ENCODE measurements at regions not wholly inside any gene's neighbourhood (a gene's known extent, or its start where the extent isn't known, plus 50 kb on each side); places are given as distances from the start of the nearest gene placed in this dataset.
A peak's percentile ranks its signal among the peaks of the same experiment; 100 is the strongest.
"Not testable (repeated sequence)": the region's sequence is repeated elsewhere in the genome, so short reads cannot be mapped to it uniquely, and the experiment has no call there.

- H3K9me3 ChIP-seq; intact Hi-C loops (cut with DNase I; ENCODE audit: low total_unique reads); H3K27ac ChIP-seq; H3K4me1 ChIP-seq; H3K36me3 ChIP-seq; H3K4me3 ChIP-seq; DNase-seq; in situ Hi-C loops (cut with MboI; ENCODE audit: low pct_ligation_motif_present in 1 of 4, low pct_unique_long_range_greater_than_20kb in 1 of 4, low sequenced_read_pairs in 3 of 4): not testable (repeated sequence)
- WGBS, 2 donors (ENCODE audit: low coverage in 1 of 2) = 89% methylated on average over 5 of the region's 5 CpGs; no CpG with 5 or more reads in 1 of the 2 donors
- H3K27me3 ChIP-seq = peaks cover 14% of the 10 kb centered on the region
Measured at GRCh38 chr5:177941386-177941785, 54.7 kb downstream of the PROP1 start.

DNA sequence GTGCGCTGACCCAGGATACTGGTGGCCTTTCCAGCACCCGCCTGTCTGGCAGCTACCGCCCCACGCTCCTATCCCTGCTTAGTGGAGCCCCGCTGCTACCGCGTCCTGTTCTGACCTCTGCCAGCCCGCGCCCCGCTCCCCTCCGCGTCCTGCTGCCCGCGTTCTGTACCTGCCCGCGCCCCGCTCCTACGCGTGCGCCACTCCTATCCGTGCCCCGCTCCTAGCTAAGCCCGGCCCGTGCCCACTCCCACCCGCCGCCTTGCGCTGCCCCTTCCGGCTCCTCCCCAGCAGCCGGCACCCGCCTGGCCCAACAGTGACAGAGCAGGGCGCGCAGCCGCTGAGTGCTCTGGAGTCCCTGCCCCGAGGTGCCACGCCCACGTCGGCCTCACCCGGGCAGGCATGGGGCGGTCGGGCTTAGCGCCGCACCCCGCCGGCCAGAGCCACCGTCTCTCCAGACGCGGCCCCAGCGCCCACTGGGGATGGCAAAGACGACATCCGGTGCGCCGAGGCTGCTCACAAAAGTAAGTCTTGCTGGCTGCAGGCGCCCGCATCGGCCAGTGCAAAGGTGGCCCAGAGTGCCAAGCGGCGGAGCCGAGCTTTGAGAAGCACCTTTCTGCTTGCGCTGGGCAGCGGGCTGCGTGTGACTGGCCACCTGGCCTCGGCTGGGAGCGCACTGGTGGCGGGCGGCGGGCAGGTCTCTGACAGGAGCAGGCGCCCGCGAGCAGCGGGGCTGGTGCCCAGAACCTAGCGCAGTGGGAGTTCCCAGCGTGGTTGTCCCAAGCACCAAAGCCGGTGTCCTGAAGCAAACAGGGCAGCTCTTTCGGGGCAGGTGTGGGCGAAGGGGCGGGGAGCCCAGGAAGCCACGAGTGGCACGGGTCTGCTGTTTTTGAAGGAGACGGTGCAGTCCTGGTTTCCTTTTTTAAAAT is 56.5 kb downstream of the PROP1 start:
- H3K9me3 ChIP-seq; in situ Hi-C loops (cut with MboI; ENCODE audit: low pct_ligation_motif_present in 1 of 4, low pct_unique_long_range_greater_than_20kb in 1 of 4, low sequenced_read_pairs in 3 of 4); intact Hi-C loops (cut with DNase I; ENCODE audit: low total_unique reads); H3K27ac ChIP-seq; H3K4me1 ChIP-seq; H3K36me3 ChIP-seq: not testable (repeated sequence)
- peak; percentile 28 for TF ChIP-seq POLR2A (IDR thresholded peaks at IDR 0.05)
- peak; percentile 52 for DNase-seq
- 8% methylated on average over 26 of the region's 79 CpGs; no CpG with 5 or more reads in 1 of the 2 donors for WGBS, 2 donors (ENCODE audit: low coverage in 1 of 2)
- H3K4me3 ChIP-seq = peak overlapping the region in 3 of 4 donors; percentile 15 to 47 (median 26)
- peaks cover 14% of the 10 kb centered on the region for H3K27me3 ChIP-seq

DNA sequence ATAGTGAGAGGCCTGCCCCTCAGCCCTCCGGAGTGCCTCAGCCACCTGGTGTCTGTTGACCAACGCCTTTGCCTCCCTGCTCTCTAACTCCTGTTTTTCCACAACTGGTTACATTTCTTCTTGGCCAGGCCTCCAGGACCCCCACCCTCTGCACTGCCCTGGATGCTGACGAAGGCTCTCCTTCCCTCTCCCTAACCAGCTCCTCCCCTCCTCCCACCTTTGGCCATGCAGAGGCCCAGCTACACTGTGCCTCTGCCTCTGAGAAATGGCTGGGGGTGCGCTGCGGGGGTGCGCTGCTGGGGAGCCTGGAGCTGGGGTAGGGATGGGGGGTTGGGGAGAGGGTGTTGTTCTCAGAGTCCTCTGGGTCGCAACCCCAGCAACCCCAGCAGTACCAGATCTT is 57.3 kb downstream of the PROP1 start:
- H3K9me3 ChIP-seq; DNase-seq; intact Hi-C loops (cut with DNase I; ENCODE audit: low total_unique reads); H3K36me3 ChIP-seq; H3K27ac ChIP-seq; in situ Hi-C loops (cut with MboI; ENCODE audit: low pct_ligation_motif_present in 1 of 4, low pct_unique_long_range_greater_than_20kb in 1 of 4, low sequenced_read_pairs in 3 of 4); H3K4me1 ChIP-seq: not testable (repeated sequence)
- peaks cover 14% of the 10 kb centered on the region for H3K27me3 ChIP-seq
- peak overlapping the region in 2 of 4 donors; percentile 26 to 47 for H3K4me3 ChIP-seq
- 37% methylated on average over 2 to 7 of the region's 7 CpGs for WGBS, 2 donors (ENCODE audit: low coverage in 1 of 2)

GRCh38 chr5:177934233-177934632 is 61.8 kb downstream of the PROP1 start:
- H3K4me1 ChIP-seq, H3K9me3 ChIP-seq: not testable (repeated sequence)

GRCh38 chr5:177930269-177931022 is 65.6 kb downstream of the PROP1 start:
- H3K4me3 ChIP-seq; H3K36me3 ChIP-seq; H3K27me3 ChIP-seq; DNase-seq; in situ Hi-C loops (cut with MboI; ENCODE audit: low pct_ligation_motif_present in 1 of 4, low pct_unique_long_range_greater_than_20kb in 1 of 4, low sequenced_read_pairs in 3 of 4); intact Hi-C loops (cut with DNase I; ENCODE audit: low total_unique reads); H3K4me1 ChIP-seq; H3K27ac ChIP-seq; H3K9me3 ChIP-seq: not testable (repeated sequence)
- 20 to 79% methylated on average over 1 to 18 of the region's 19 CpGs for WGBS, 2 donors (ENCODE audit: low coverage in 1 of 2)

More at GRCh38 chr5:177934233-177934632, 61.8 kb downstream of the PROP1 start:
- TF ChIP-seq, protein P1, sequence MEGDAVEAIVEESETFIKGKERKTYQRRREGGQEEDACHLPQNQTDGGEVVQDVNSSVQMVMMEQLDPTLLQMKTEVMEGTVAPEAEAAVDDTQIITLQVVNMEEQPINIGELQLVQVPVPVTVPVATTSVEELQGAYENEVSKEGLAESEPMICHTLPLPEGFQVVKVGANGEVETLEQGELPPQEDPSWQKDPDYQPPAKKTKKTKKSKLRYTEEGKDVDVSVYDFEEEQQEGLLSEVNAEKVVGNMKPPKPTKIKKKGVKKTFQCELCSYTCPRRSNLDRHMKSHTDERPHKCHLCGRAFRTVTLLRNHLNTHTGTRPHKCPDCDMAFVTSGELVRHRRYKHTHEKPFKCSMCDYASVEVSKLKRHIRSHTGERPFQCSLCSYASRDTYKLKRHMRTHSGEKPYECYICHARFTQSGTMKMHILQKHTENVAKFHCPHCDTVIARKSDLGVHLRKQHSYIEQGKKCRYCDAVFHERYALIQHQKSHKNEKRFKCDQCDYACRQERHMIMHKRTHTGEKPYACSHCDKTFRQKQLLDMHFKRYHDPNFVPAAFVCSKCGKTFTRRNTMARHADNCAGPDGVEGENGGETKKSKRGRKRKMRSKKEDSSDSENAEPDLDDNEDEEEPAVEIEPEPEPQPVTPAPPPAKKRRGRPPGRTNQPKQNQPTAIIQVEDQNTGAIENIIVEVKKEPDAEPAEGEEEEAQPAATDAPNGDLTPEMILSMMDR (IDR thresholded peaks at IDR 0.05) = peak in 1 of 5 experiments; percentile 6
- H3K4me3 ChIP-seq; intact Hi-C loops (cut with DNase I; ENCODE audit: low total_unique reads); H3K27ac ChIP-seq; DNase-seq; H3K36me3 ChIP-seq; in situ Hi-C loops (cut with MboI; ENCODE audit: low pct_ligation_motif_present in 1 of 4, low pct_unique_long_range_greater_than_20kb in 1 of 4, low sequenced_read_pairs in 3 of 4): not testable (repeated sequence)
- peaks cover 11% of the 10 kb centered on the region for H3K27me3 ChIP-seq

DNA sequence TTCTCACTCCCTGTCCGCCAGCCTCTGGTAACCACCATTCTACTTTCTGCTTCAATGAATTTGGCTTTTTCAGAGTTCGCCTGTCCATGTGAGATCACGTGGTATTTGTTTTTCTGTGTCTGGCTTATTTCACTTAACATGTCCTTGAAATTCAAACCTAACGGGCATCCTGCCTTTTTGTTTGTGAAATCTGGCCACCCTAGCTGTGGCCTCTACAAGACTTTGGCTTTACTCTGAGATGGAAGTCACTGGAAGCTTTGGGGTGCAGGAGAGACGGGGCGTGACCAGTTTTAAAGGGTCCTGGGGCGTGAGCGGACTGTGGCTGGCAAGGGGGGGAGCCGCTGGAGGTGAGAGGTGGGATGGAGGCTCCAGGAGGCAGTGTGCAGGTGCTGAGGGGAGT is 66.4 kb downstream of the PROP1 start:
- H3K4me1 ChIP-seq; H3K9me3 ChIP-seq; H3K4me3 ChIP-seq; H3K36me3 ChIP-seq; DNase-seq; H3K27me3 ChIP-seq; in situ Hi-C loops (cut with MboI; ENCODE audit: low pct_ligation_motif_present in 1 of 4, low pct_unique_long_range_greater_than_20kb in 1 of 4, low sequenced_read_pairs in 3 of 4); H3K27ac ChIP-seq; intact Hi-C loops (cut with DNase I; ENCODE audit: low total_unique reads): not testable (repeated sequence)
- 85% methylated on average over 5 of the region's 9 CpGs; no CpG with 5 or more reads in 1 of the 2 donors for WGBS, 2 donors (ENCODE audit: low coverage in 1 of 2)

GRCh38 chr5:177927500-177927899 is 68.5 kb downstream of the PROP1 start:
- H3K36me3 ChIP-seq; DNase-seq; H3K9me3 ChIP-seq; H3K4me1 ChIP-seq; H3K27me3 ChIP-seq; H3K4me3 ChIP-seq; in situ Hi-C loops (cut with MboI; ENCODE audit: low pct_ligation_motif_present in 1 of 4, low pct_unique_long_range_greater_than_20kb in 1 of 4, low sequenced_read_pairs in 3 of 4); intact Hi-C loops (cut with DNase I; ENCODE audit: low total_unique reads); H3K27ac ChIP-seq: not testable (repeated sequence)
- no CpG with 5 or more reads among the region's 4 CpGs for WGBS, 2 donors (ENCODE audit: low coverage in 1 of 2)

GRCh38 chr5:177924577-177924976 is 71.5 kb downstream of the PROP1 start:
- no CpG with 5 or more reads among the region's 11 CpGs for WGBS, 2 donors (ENCODE audit: low coverage in 1 of 2)
- H3K36me3 ChIP-seq; H3K4me3 ChIP-seq; H3K4me1 ChIP-seq; H3K27ac ChIP-seq; H3K27me3 ChIP-seq; intact Hi-C loops (cut with DNase I; ENCODE audit: low total_unique reads); DNase-seq; H3K9me3 ChIP-seq: not testable (repeated sequence)
- in situ Hi-C loops (cut with MboI; ENCODE audit: low pct_ligation_motif_present in 1 of 4, low pct_unique_long_range_greater_than_20kb in 1 of 4, low sequenced_read_pairs in 3 of 4) = loop anchor here in 1 of 4 donors (25.0 kb wide), 1 partner anchor 1987 kb away; no protein-coding TSS in a partner anchor

- H3K27me3 ChIP-seq; H3K36me3 ChIP-seq; intact Hi-C loops (cut with DNase I; ENCODE audit: low total_unique reads); H3K4me1 ChIP-seq; H3K4me3 ChIP-seq; H3K9me3 ChIP-seq; H3K27ac ChIP-seq; DNase-seq: not testable (repeated sequence)
- WGBS, 2 donors (ENCODE audit: low coverage in 1 of 2) = 0 to 48% methylated on average over 1 to 3 of the region's 4 CpGs
- in situ Hi-C loops (cut with MboI; ENCODE audit: low pct_ligation_motif_present in 1 of 4, low pct_unique_long_range_greater_than_20kb in 1 of 4, low sequenced_read_pairs in 3 of 4) = loop anchor here in 1 of 4 donors (25.0 kb wide), 1 partner anchor 1987 kb away; no protein-coding TSS in a partner anchor
Measured at GRCh38 chr5:177923837-177924236, 72.2 kb downstream of the PROP1 start.

Measured in transverse colon (tissue), 4 donors.